DMS114 treated with DMSO at 0.1 percent for 48 hours (cell line): ENCODE measurements at regions not wholly inside any gene's neighbourhood (a gene's known extent, or its start where the extent isn't known, plus 50 kb on each side); places are given as distances from the start of the nearest gene placed in this dataset.
"Not testable (repeated sequence)": the region's sequence is repeated elsewhere in the genome, so short reads cannot be mapped to it uniquely, and the experiment has no call there.

ENCODE experiments used
- DNase-seq: peaks from one replicate; lab custom pipeline; 2025; ENCODE audit not compliant: unreplicated experiment; lab: John Stamatoyannopoulos, UW

DNA sequence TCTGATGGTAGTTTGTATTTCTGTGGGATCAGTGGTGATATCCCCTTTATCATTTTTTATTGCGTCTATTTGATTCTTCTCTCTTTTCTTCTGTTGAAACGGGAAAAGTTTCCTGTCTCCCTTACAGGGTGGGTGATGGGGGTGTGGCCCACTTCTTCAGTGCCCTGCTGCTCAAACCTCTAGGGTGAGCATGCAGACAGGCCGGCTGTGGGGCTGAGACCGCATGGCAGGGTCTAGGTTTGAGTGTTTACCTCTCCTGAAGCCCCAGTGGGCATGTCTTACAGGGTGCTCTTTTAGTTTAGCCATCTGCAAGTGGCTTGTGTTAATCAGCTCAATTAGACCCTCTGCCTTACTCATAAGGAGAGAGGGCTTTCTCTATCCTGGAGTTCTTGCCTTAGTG, 450.0 kb upstream of the EPHA3 start:
- no peak for DNase-seq

DNA sequence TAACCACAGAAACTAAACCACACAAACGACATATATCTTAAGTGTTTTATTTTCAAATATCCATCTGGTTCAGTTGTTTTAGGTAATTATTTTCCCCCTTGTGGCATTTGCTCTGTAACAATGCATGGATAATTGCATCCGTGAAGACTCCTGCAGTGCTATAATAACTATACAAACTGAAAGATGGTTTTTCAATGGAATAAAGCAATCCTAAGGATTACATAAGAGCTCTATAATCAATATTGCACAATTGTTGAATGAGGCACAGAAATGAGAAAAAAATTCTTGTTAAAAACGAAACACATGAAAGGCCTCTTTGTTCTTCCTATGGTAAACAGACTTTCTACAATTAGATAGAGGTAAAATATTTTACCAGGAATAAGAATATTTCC, 446.0 kb upstream of the EPHA3 start:
- no peak for DNase-seq

DNA sequence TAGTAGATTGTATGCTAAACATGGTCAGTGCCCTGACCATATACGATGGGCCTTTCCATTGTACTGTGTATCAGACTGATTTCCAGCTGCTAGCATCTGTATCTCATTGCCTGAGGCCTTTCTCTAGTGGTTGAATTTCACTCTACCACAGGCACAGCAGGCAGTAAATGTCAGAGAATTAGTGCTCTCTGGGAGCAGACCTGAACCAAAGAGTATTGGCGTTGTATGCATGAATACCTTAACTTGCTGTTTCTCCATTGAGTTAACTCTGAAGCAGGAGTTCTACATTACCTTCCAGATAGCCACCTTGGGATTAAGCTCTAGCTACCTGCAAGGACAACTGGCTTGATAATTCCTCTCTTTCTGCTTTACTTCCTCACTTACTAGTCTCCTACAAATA, 439.2 kb upstream of the EPHA3 start:
- DNase-seq = no peak

DNA sequence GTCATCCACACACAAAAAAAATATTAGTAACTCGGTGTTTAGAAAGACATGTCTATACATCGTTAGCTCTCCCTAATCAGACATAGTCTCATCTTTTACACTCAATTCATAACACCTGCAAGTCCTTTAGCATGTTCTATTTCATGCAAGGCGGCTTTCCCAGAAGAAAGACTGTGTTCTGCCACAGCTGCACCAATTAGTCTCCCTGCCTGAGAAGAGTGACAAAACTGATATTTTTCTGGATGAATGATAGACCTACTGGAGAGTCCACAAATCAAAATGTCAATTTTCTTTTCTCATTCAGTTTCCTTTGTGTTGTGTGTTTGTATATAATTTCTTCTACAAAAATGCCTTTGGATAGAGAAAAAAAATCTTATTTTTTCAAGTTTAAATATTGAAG, 435.8 kb upstream of the EPHA3 start:
- DNase-seq = no peak

DNA sequence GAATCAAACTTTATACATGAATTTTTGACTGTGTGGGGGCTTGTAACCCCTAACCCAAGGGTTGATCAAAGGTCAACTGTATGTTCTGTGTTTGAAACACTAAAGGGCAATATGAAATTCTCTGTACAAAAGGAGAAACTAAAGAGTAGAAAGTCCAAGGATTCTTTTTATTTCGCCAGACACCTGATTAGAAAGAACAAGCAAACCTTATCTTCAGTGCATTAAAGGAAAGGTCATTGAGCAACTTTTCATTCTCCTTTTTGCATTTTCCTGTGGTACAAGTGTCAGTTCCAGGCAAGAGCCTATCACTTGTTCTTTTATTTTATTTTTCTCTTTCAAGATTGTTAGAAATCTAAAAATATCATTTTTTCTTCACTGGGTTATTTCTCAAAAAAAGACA, 430.1 kb upstream of the EPHA3 start:
- no peak for DNase-seq

- DNase-seq = no peak
Measured at GRCh38 chr3:88678747-88679146, 428.7 kb upstream of the EPHA3 start.

DNA sequence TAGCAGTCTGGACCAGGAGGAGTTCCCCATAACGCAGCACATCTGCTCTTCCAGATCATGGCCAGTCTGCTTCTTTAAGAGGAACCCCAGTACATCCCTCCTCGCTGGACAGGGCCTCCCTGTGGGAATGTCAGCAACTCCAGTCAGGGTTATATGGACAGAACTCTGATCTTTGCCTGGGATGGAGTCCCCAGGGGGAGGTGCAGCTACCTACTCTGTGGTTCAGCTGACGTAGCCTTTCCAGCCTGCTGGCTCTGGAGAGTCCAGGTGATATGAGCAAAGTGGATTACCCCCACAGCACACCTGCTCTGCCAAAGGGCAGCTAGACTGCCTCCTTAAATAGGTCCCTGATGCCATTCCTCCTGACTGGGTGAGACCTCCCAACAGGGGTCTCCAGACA, 417.1 kb upstream of the EPHA3 start:
- DNase-seq = no peak

GRCh38 chr3:88691081-88691480, 416.3 kb upstream of the EPHA3 start:
- DNase-seq = no peak

DNA sequence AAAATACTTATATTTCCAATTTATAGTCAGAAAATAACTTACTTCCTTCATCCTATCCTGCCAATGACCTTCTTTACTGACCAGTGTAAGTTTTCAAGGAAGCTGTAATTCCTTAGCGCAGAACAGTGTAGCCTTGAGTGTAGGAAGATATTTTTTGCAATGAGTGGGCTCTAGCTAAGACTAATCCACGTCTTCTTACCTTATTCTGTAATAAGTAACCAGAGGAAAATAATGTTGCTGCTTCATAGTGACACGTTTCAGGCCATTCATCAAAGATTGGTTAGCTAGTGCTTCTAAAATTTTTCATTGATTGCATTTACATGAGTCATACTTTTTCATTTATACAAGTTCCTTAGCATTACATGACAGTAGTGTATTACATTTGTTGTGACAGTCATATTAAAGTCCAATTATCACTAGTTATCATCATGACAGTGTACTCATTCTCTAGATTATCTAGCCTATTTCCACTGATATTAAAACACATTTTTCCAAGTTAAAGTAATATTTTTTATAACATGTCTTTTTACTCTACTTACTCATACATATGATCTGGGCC, 403.8 kb upstream of the EPHA3 start:
- DNase-seq = no peak

DNA sequence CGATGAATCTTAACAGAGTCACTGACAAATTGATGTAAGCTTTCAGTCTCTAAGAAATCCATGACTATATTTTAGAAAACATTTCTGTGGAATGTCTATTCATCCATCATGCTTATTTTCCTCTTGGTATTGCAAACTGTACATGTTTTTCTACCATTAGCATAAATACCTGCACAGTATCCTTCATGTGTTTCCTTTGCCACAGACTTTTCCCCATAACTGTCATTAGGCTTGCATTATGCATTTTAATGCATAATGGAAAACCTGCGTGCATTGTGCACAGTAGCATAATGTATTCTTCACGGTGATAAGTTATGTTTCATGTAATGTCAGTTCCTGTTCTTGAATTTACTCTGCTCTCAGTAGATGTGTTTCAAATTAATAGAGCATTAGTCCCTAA, 403.1 kb upstream of the EPHA3 start:
- no peak for DNase-seq

DNA sequence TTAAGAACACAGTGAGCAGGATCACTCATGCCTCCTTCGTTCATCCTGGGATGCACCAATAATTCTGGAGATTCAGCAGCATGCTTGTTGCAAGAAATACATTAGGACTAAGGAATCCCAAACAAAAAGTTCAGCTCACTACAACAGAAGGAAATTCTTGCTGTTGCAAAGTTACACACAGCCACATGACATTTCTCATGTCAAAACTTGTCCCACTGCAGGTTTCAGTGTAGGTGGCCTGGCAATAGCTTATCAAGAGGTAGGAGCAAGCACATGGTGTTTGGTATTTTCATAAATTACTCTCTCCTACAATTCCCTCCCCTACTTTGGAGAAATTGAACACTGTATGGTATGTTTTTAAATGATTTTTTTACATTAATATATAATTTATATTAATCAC, 399.6 kb upstream of the EPHA3 start:
- no peak for DNase-seq

DNA sequence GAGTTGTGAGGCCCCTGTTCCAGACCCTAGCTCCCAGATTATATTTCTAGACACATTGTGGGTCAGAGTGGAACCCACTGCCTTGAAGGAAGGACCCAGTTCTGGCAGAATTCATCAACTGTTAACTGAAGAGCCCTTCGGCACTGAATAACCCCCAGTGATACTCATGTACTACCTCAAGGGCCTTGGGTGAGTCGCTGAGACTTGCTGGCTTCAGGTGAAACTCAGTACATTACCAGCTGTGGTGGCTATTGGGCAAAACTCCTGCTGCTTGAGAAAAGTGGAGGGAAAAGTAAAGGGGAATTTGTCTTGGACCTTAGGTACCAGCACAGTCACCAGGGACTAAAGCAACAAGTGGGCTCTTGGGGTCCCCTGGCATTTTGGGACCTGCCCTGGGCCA, 394.9 kb upstream of the EPHA3 start:
- DNase-seq = no peak

- no peak for DNase-seq
Measured at GRCh38 chr3:88713233-88713691, 394.2 kb upstream of the EPHA3 start.

- DNase-seq = no peak
Measured at GRCh38 chr3:88725440-88726165, 381.8 kb upstream of the EPHA3 start.

DNA sequence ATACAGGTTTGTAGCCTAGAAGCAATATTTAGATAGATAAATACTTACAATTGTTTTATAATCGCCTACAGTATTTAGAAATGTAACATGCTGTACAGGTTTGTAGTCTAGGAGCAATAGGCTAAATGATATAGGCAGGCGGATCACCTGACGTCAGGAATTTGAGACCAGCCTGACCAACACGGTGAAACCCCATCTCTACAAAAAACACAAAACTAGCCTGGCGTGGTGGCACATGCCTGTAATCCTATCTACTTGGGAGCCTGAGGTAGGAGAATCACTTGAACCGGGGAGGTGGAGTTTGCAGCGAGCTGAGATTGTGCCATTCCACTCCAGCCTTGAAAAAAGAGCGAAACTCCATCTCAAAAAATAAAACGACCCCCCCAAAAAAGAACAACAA, 375.2 kb upstream of the EPHA3 start:
- no peak for DNase-seq

GRCh38 chr3:88742106-88742505, 365.3 kb upstream of the EPHA3 start:
- DNase-seq = no peak

DNA sequence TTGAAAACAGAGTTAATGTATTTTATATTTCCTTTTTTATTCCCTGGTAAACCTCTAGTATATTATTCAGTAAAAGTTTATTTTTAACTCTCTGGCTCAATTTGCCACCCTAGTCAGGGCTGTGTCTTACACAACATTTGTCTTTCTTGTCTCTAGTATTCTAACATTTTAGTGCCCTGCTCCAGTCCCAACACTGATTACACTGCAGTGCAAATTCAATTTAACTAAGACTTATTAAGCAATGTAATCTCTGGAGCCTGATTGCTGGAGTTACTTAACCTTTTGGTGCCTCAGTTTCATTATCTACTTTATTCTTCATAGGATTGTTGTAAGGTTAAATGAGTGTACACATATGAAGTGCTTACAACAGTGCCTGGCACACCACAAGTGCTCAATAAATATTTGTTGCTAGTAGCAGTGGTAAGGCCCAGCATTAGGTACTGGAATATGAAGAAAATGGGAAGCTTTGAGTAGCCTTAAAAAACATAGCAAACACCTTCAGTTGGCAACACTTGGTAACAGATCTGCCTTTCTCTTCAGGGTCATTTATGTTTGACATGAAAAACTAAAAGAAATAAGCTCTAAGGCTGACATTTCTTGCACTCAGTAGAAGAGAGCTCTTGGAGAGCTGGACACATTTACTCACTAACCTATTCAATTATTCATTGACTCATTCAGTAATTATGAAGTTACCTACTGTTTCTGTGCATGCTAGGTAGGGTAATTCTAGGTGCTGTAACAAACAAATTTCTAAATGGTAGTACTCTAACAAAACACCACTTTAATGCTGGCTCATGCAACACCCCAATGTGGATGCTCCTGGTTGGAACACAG, 364.5 kb upstream of the EPHA3 start:
- no peak for DNase-seq

GRCh38 chr3:88744896-88745295, 362.5 kb upstream of the EPHA3 start:
- DNase-seq = no peak

- not testable (repeated sequence) for DNase-seq
Measured at GRCh38 chr3:88747145-88747544, 360.3 kb upstream of the EPHA3 start.

DNA sequence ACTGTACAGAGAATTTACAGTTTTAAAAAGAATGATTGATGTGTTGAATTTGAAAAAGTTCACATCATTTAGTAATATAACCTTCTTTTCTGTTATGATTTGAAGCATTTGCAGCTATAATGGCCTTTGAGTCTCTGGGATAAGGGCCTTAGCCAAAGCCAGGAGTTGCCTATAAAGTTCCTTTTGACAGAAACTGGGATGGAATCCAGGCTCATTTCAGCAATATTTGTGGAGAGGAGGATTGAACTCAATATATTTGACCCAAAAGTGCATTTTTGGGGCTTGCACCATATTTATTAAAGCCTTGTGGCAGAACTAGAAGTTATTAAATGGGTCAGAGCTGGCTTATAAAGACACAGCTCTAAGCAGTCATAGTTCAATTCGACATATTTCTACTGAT, 348.7 kb upstream of the EPHA3 start:
- DNase-seq = no peak

GRCh38 chr3:88767746-88768145, 339.7 kb upstream of the EPHA3 start:
- DNase-seq = no peak

DNA sequence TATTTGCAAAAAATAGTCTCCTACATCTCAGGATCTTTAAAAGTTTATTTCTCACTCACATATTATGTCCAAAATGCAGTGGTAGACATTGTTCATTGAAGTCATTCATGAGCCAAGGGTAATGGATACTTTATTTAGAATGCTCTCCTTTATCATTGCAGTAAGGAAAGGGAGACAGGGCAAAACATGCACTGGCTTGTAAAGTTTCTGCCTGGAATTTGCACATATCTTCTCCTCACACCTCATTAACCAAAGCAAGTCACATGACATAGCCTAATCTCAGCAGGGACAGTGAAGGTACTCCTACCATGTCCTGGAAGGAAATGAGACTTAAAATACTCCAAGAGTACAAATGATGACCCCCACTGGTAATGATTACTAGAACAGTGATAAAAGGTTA, 333.7 kb upstream of the EPHA3 start:
- no peak for DNase-seq
